Ishikawa (cell line): ENCODE measurements at regions not wholly inside any gene's neighbourhood (a gene's known extent, or its start where the extent isn't known, plus 50 kb on each side); places are given as distances from the start of the nearest gene placed in this dataset.

ENCODE experiments used
- CEBPB ChIP-seq: IDR thresholded peaks from 2 replicates; pipeline ENCODE4 v1.6.1; 2012
- CREB1 ChIP-seq: IDR thresholded peaks from 2 replicates; pipeline ENCODE4 v1.6.1; 2012; ENCODE audit warnings: low read depth
- EGR1 ChIP-seq: IDR thresholded peaks from 2 replicates; pipeline ENCODE4 v1.6.1; 2012
- EP300 ChIP-seq: IDR thresholded peaks from 2 replicates; pipeline ENCODE4 v1.6.1; 2012; ENCODE audit warnings: borderline replicate concordance
- FOXM1 ChIP-seq: IDR thresholded peaks from 2 replicates; pipeline ENCODE4 v1.6.1; 2012; ENCODE audit warnings: low read depth, borderline replicate concordance
- NFIC ChIP-seq: IDR thresholded peaks from 2 replicates; pipeline ENCODE4 v1.6.1; 2012
- RAD21 ChIP-seq: IDR thresholded peaks from 2 replicates; pipeline ENCODE4 v1.6.1; 2012; ENCODE audit warnings: low read depth
- REST ChIP-seq: IDR thresholded peaks from 2 replicates; pipeline ENCODE4 v1.6.1; 2012; ENCODE audit warnings: low read depth, mild to moderate bottlenecking
- TAF1 ChIP-seq: IDR thresholded peaks from 2 replicates; pipeline ENCODE4 v1.6.1; 2012; ENCODE audit warnings: low read depth, mild to moderate bottlenecking
- TCF12 ChIP-seq: IDR thresholded peaks from 2 replicates; pipeline ENCODE4 v1.6.1; 2012; ENCODE audit warnings: low read depth
- TEAD4 ChIP-seq: IDR thresholded peaks from 2 replicates; pipeline ENCODE4 v1.6.1; 2012
- USF1 ChIP-seq: IDR thresholded peaks from 2 replicates; pipeline ENCODE4 v1.6.1; 2012
- YY1 ChIP-seq: IDR thresholded peaks from 2 replicates; pipeline ENCODE4 v1.6.1; 2012; ENCODE audit warnings: low read depth
- ZBTB7A ChIP-seq: IDR thresholded peaks from 2 replicates; pipeline ENCODE4 v1.6.1; 2012; ENCODE audit warnings: low read depth
- TF ChIP-seq, protein P1 (sequence below): IDR thresholded peaks from 2 replicates; pipeline ENCODE4 v1.6.1; 2012

GRCh38 chr13:80284290-80284689 is 56.6 kb downstream of the SPRY2 start:
- TF ChIP-seq FOXM1: no peak
- no peak for TF ChIP-seq EGR1
- TF ChIP-seq REST: no peak
- no peak for TF ChIP-seq TAF1
- TF ChIP-seq, protein P1, sequence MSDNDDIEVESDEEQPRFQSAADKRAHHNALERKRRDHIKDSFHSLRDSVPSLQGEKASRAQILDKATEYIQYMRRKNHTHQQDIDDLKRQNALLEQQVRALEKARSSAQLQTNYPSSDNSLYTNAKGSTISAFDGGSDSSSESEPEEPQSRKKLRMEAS: no peak
- TF ChIP-seq USF1: no peak
- TF ChIP-seq ZBTB7A: no peak
- no peak for TF ChIP-seq TEAD4
- no peak for TF ChIP-seq YY1
- no peak for TF ChIP-seq RAD21
- no peak for TF ChIP-seq EP300
- no peak for TF ChIP-seq CREB1
- no peak for TF ChIP-seq CEBPB
- no peak for TF ChIP-seq TCF12
- TF ChIP-seq NFIC: no peak

DNA sequence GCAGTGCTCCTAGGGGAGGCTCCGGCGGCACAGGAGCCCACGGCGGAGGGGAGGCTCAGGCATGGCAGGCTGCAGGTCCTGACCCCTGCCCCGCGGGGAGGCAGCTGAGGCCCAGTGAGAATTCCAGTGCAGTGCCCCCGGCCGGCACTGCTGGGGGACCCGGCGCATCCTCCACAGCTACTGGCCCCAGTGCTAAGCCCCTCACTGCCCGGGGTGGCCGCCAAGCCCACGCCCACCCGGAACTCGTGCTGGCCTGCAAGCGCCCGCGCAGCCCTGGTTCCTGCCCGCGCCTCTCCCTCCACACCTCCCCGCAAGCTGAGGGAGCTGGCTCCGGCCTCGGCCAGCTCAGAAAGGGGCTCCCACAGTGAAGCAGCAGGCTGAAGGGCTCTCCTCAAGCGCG is 62.2 kb downstream of the SPRY2 start:
- no peak for TF ChIP-seq CEBPB
- no peak for TF ChIP-seq CREB1
- TF ChIP-seq EP300: no peak
- TF ChIP-seq YY1: no peak
- TF ChIP-seq USF1: no peak
- TF ChIP-seq NFIC: no peak
- TF ChIP-seq ZBTB7A: no peak
- TF ChIP-seq REST: no peak
- TF ChIP-seq TAF1: no peak
- TF ChIP-seq TCF12: no peak
- no peak for TF ChIP-seq RAD21
- no peak for TF ChIP-seq EGR1
- no peak for TF ChIP-seq TEAD4
- no peak for TF ChIP-seq FOXM1
- TF ChIP-seq, protein P1: no peak

DNA sequence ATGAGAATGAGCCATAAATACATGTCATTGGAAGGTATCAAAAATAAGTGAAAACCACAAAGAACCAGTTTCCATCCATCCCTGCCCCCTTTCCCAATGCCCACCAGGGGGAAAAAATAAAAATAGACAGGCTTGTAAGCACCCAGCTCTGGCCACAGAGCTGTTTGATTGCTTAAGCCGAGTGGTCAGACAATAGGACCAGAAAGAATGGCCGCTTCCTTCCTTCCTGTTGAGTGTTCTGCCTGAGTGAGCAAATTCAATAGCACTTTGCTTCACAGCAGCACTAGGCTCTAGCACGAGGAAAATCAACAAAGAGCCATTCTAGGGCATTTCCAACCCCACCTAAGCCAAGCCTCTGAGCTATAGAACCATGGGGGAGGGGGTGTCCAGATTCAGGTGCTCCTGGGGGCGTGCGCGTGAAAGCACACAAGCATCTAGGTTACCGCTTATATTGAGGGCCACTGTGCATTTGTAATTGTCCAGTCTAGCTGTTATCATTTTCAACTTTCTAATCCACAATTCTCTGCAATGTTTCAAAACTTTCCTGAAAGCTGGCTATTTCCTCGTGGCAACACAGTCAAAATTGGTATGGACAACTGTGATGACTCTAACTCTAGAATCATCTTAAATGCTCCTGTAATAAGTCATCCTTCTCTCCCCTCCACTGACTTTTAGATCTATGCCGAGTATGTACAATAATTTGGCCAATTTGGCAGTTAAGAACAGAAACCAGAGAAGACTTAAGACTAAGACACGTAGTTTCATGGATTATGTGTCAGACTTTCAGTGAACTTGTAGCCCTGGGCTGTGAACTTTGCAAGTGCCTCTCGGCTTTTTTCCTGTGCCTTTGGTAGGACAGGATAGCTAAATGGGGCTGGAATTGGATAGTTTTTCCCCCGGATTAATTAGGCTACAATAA is 64.3 kb downstream of the SPRY2 start:
- peak; percentile 96 for TF ChIP-seq EP300
- no peak for TF ChIP-seq EGR1
- peak; percentile 96 for TF ChIP-seq CEBPB
- no peak; the same call in 1 of the 2 replicates for TF ChIP-seq USF1
- peak; percentile 77 for TF ChIP-seq NFIC
- no peak for TF ChIP-seq CREB1
- TF ChIP-seq YY1: peak; percentile 82
- TF ChIP-seq TAF1: no peak
- TF ChIP-seq ZBTB7A: peak; percentile 56; the same call in 1 of the 2 replicates
- no peak for TF ChIP-seq REST
- peak; percentile 85 for TF ChIP-seq TEAD4
- peak; percentile 91 for TF ChIP-seq FOXM1
- peak; percentile 96 for TF ChIP-seq TCF12
- TF ChIP-seq, protein P1: peak; percentile 86
- 0 out of 2 replicates have a peak, but pooled peaks have one; percentile 29 for TF ChIP-seq RAD21
